H1 (cell line): ENCODE measurements at regions not wholly inside any gene's neighbourhood (a gene's known extent, or its start where the extent isn't known, plus 50 kb on each side); places are given as distances from the start of the nearest gene placed in this dataset.

ENCODE experiments used
- CEBPB ChIP-seq: IDR thresholded peaks from 2 replicates; pipeline ENCODE4 v1.6.1; 2012; ENCODE audit warnings: low read depth, low read length
- EGR1 ChIP-seq: IDR thresholded peaks from 2 replicates; pipeline ENCODE4 v1.6.1; 2011; ENCODE audit warnings: low read depth, low read length, borderline replicate concordance
- EP300 ChIP-seq, 2 experiments: IDR thresholded peaks; 1 replicate in 1 of 2; 2 replicates in 1 of 2; pipeline ENCODE4 v1.6.1; 2011 to 2012; ENCODE audit warnings: low read depth in 2 of 2, low read length in 2 of 2, mild to moderate bottlenecking in 2 of 2, borderline replicate concordance in 1 of 2, inconsistent platforms in 1 of 2, moderate library complexity in 1 of 2
- EZH2 ChIP-seq: fragments of 200-600 bp; sonication (generic); IDR thresholded peaks from 2 replicates; pipeline ENCODE4 v1.7.1; 2012; ENCODE audit warnings: low read depth, mild to moderate bottlenecking, moderate library complexity, low read length, inconsistent platforms; ENCODE audit not compliant: severe bottlenecking
- GABPA ChIP-seq: IDR thresholded peaks from 2 replicates; pipeline ENCODE4 v1.6.1; 2011; ENCODE audit warnings: mild to moderate bottlenecking, low read length, moderate library complexity, borderline replicate concordance; ENCODE audit not compliant: insufficient read depth
- NRF1 ChIP-seq: IDR thresholded peaks from 2 replicates; pipeline ENCODE4 v1.6.1; 2011; ENCODE audit warnings: mild to moderate bottlenecking, low read depth, low read length, improper control_type of control experiment
- POLR2A ChIP-seq, 2 experiments: IDR thresholded peaks; 1 replicate in 1 of 2; 2 replicates in 1 of 2; pipeline ENCODE4 v1.6.1; 2011; ENCODE audit warnings: low read depth in 2 of 2, low read length in 2 of 2, mild to moderate bottlenecking in 2 of 2; ENCODE audit errors: control extremely low read depth in 1 of 2
- POLR2AphosphoS5 ChIP-seq: IDR thresholded peaks from 2 replicates; pipeline ENCODE4 v1.6.1; 2011; ENCODE audit warnings: low read depth, low read length
- SP4 ChIP-seq: IDR thresholded peaks from 2 replicates; pipeline ENCODE4 v1.6.1; 2012; ENCODE audit warnings: low read length, inconsistent platforms
- TAF7 ChIP-seq: optimal IDR thresholded peaks from 2 replicates; pipeline ENCODE3; 2011; ENCODE audit warnings: low read depth, mild to moderate bottlenecking, inconsistent platforms, low read length, moderate library complexity, borderline replicate concordance
- TBP ChIP-seq: IDR thresholded peaks from 2 replicates; pipeline ENCODE4 v1.6.1; 2011; ENCODE audit warnings: low read depth, low read length, improper control_type of control experiment
- TEAD4 ChIP-seq: IDR thresholded peaks from 2 replicates; pipeline ENCODE4 v1.6.1; 2012; ENCODE audit warnings: low read depth, low read length, inconsistent platforms, mixed read lengths
- TF ChIP-seq, protein P1 (sequence below), 3 experiments: IDR thresholded peaks; 1 replicate in 2 of 3; 2 replicates in 1 of 3; pipeline versions ENCODE4 v1.5.1 to v1.6.1; 2011; ENCODE audit warnings: low read length in 3 of 3, mild to moderate bottlenecking in 3 of 3, inconsistent platforms in 2 of 3, low read depth in 1 of 3, moderate library complexity in 1 of 3; ENCODE audit not compliant: insufficient read depth in 1 of 3; ENCODE audit errors: control extremely low read depth in 1 of 3

DNA sequence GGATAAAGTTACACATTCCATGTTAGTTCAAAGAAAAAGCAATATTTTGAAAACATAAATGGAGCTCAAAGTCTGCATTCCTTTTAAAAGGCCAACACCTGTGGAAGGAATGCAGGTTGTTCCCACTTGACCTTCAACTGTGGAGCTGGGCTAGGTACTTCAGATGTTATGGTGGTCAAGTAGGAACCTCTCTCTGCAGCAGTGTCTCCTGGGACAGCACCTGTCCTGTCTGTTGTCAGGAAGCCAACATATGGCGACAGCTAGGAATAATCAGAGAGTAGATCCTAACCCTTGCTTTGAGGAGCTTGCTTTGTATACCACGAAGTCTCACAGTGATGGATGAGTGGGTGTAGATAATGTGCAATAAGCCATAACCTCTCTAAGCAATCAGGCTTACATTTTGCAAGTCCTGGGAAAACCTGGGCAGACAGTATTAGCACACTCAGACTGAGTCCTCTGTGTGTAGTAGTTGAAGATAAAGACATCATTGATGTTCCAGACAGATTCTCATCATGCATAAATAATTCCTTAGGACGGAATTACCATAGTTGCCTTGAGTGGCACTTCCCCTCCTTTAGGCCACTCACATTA lies 347.5 kb downstream of the PRL start:
- TF ChIP-seq, protein P1, sequence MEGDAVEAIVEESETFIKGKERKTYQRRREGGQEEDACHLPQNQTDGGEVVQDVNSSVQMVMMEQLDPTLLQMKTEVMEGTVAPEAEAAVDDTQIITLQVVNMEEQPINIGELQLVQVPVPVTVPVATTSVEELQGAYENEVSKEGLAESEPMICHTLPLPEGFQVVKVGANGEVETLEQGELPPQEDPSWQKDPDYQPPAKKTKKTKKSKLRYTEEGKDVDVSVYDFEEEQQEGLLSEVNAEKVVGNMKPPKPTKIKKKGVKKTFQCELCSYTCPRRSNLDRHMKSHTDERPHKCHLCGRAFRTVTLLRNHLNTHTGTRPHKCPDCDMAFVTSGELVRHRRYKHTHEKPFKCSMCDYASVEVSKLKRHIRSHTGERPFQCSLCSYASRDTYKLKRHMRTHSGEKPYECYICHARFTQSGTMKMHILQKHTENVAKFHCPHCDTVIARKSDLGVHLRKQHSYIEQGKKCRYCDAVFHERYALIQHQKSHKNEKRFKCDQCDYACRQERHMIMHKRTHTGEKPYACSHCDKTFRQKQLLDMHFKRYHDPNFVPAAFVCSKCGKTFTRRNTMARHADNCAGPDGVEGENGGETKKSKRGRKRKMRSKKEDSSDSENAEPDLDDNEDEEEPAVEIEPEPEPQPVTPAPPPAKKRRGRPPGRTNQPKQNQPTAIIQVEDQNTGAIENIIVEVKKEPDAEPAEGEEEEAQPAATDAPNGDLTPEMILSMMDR (IDR thresholded peaks at IDR 0.05; ENCODE audit: control extremely low read depth in 1 of 3, insufficient read depth in 1 of 3, low read depth in 1 of 3, low read length in 3 of 3): no peak
- TF ChIP-seq EZH2 (no peak), EGR1 (no peak), SP4 (no peak), POLR2AphosphoS5 (no peak), POLR2A (IDR thresholded peaks at IDR 0.05; ENCODE audit: control extremely low read depth in 1 of 2, low read depth in 2 of 2, low read length in 2 of 2) (no peak), EP300 (IDR thresholded peaks at IDR 0.05; ENCODE audit: borderline replicate concordance in 1 of 2, low read depth in 2 of 2, low read length in 2 of 2) (no peak), NRF1 (no peak), TBP (no peak), CEBPB (no peak), TAF7 (no peak), TEAD4 (no peak), GABPA (no peak)
